Activated T-cell treated with anti-CD3 and anti-CD28 coated beads for 1 hour (primary cell): ENCODE measurements at regions not wholly inside any gene's neighbourhood (a gene's known extent, or its start where the extent isn't known, plus 50 kb on each side); places are given as distances from the start of the nearest gene placed in this dataset.
"Not testable (repeated sequence)": the region's sequence is repeated elsewhere in the genome, so short reads cannot be mapped to it uniquely, and the experiment has no call there.

Experiments
- DNase-seq: peaks from one replicate; pipeline ENCODE4 v3.0.0-alpha.2; 2020; ENCODE audit warnings: low read depth

DNA sequence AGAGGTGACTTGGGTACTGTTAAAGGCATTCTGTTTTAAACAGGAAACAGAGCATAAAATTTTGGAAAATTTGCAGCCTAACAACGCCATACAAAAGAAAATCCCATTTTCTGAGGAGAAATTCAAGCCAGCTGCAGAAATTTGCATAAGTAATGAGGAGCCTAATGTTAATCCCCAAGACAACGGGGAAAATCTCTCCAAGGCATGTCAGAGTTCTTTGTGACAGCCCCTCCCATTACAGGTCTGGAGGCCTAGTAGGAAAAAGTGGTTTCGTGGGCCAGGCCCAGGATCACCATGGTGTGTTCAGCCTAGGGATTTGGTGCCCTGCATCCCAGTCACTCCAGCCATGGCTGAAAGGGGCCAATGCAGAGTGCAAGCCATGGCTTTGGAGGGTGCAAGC is 1333.1 kb upstream of the TENM4 start:
- no peak for DNase-seq

GRCh38 chr11:80771017-80771416 is 1330.2 kb upstream of the TENM4 start:
- no peak for DNase-seq

- no peak for DNase-seq
These were observed 1318.0 kb upstream of the TENM4 start for GRCh38 chr11:80758787-80759186.

GRCh38 chr11:80748207-80748925 is 1307.5 kb upstream of the TENM4 start:
- DNase-seq = no peak

GRCh38 chr11:80746300-80746699 is 1305.5 kb upstream of the TENM4 start:
- no peak for DNase-seq

GRCh38 chr11:80745416-80745815 is 1304.6 kb upstream of the TENM4 start:
- DNase-seq = no peak

- DNase-seq = no peak
These were observed 1293.0 kb upstream of the TENM4 start for GRCh38 chr11:80733790-80734189.

DNA sequence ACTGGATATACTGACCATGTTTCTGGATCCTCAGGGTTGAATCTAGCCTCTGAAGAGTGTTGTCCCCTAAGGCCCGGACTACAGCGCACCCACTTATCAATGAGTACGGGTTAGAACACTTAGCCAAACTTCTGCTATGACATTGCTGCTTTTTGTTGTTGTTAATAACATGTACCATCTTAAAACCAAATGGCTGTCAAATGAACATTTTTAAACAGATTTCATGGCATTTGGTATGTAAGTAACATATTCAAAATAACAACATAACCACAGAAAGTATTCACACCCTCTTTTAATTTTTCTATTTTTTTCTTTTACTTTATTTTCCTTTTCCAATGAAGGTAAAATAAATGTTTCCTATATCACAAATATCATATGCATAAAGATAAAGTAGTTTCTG is 1292.5 kb upstream of the TENM4 start:
- no peak for DNase-seq

- DNase-seq = no peak
These were observed 1286.5 kb upstream of the TENM4 start for GRCh38 chr11:80727315-80727714.

DNA sequence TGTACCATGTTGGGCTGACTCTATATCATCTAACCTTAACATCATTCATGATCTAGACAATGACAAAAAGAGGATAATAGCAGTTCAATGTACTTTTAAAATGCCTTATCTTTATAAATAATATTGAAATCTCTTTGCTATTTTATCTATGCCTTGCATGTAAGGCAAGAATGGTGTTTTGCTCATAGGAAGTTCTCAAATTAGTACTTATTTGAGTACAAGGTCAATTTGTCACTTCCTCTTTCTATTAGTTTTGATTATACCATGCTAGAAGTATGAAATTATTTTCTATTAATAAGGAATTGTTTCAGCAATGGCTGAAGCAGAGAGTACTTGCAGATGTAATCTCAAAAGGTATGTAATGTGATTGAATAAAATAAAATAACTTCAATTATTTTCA is 1285.4 kb upstream of the TENM4 start:
- no peak for DNase-seq

GRCh38 chr11:80724366-80724765 is 1283.5 kb upstream of the TENM4 start:
- no peak for DNase-seq

DNA sequence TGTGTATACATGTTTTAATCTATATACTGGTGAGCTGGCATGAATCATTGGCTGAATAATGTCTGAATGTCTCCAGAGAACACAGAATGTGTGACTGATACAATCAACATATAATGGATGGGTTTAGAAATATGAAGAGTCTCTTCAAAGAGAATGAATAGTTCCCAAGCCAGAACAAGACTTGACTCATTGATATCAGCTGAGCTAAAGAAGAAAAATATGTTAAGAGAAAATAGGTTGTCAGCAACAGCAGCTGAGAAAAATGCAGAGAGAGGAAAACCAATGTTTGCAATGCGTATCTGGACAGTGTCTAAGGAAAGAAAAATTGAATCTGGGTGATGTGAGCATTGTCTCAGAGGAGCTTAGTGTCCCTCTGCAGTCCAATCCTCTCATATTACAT is 1281.8 kb upstream of the TENM4 start:
- DNase-seq = no peak

- DNase-seq = no peak
These were observed 1279.5 kb upstream of the TENM4 start for GRCh38 chr11:80720295-80720694.

- no peak for DNase-seq
These were observed 1278.4 kb upstream of the TENM4 start for GRCh38 chr11:80719292-80719646.

- no peak for DNase-seq
These were observed 1277.9 kb upstream of the TENM4 start for GRCh38 chr11:80718611-80719291.

DNA sequence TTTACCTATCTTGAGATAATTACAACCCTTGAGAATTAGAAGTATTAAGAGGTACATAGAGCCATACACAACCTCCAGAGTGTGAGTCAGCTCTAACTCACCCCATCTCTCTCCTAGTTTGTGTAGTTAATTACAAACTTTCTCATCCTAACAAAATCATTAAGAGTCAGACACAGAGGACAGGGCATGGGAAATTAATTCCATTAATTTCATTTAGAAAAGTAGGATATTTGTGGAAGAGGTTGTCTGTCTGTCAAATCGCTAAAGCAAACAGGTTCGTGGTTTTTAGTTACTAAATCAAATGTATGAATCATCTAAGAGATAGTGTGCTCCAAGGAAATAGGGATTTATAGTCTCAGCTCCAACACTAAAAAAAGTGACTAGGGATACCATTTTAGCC is 1261.4 kb upstream of the TENM4 start:
- no peak for DNase-seq

DNA sequence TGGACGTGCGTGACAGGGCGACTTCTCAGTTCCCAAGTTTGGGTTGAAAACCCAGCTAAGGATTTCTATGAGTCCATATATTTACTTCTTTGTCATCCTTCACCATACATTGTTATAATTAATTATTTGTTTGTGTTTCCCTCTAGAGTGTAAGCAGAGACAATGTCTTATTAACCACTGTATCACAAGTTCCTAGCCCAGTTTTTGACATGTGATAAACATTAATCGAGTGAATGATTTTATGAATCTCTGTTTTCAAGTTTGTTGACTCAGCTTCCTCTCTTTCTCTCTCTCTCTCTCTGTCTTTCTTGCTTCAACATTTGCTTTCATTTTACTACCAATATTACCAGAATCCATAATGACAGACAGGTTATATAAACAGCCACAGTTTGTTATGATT is 1259.6 kb upstream of the TENM4 start:
- no peak for DNase-seq

- not testable (repeated sequence) for DNase-seq
These were observed 1258.8 kb upstream of the TENM4 start for GRCh38 chr11:80699406-80700177.

DNA sequence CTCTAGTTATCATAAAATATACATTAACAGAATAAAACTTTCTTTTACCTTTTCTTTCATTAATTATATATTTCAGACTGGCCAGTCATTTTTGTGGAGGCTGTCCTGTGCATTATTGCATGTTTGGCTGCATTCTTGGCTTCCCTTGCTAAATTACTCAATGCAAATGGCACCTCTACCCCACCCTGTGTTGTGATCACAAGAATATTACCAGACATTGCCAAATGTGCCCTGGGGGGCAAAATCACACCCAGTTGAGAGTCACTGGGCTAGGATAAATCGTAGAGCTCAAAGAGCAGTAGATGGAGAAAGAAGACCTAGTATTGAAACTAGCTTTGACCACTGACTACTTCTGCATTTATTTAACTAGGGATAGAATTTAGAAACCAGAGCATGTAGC is 1257.8 kb upstream of the TENM4 start:
- no peak for DNase-seq

GRCh38 chr11:80694385-80694784 is 1253.6 kb upstream of the TENM4 start:
- DNase-seq = no peak

GRCh38 chr11:80687941-80688340 is 1247.1 kb upstream of the TENM4 start:
- DNase-seq = no peak

DNA sequence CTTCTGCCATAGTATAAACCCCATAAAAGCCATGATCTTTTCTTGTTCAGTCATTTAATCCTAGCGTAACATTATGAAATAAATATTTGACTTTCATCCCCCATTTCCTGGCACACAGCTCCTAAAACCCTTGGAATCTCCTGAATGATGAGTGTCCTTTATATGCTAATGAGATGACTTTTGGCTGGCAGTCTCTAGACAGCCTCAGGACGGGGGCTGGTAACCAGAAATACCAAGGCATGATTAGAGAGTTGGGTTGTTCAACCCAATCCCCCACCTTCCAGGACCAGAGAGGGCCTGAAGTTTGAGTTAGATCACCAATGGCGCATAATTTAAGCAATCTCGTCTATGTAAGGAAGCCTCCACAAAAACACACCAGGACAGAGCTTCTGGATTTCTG is 1246.1 kb upstream of the TENM4 start:
- DNase-seq = no peak

DNA sequence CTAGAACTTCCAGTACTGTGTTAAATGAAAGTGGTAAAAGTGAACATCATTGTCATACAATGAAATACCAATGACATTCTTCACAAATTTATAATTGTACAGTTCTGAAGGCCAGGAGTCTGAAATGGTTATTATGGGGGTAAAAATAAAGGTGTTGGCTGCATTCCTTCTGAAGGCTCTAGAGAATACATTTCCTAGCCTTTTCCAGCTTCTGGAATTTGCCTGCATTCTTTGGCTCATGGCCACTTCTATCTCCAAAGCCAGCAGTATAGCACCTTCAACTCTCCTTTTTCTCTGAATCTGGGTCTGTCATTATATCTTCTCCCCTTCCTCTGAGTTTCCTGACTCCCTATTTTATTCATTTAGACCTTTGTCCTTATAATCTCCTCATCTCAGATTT is 1232.7 kb upstream of the TENM4 start:
- no peak for DNase-seq
